IMR-90 (cell line): ENCODE measurements at regions not wholly inside any gene's neighbourhood (a gene's known extent, or its start where the extent isn't known, plus 50 kb on each side); places are given as distances from the start of the nearest gene placed in this dataset.

Experiments
- ATAC-seq: fragments of 200-7000 bp; cut with Tn5 transposase; 2 replicates; pipeline ENCODE4 v1.9.1; 2020; ENCODE audit warnings: low read depth, mild to moderate bottlenecking, moderate library complexity
- BruUV-seq: library from RNA; stranded (reverse); fragments of 400-500 nt; replicated peaks from 2 replicates; lab custom pipeline; 2021; lab: Mats Ljungman, UMichigan
- CTCF ChIA-PET: fragments of 300-600 bp; formaldehyde crosslinking; extraction: SDS; loops from one replicate; lab custom pipeline; 2021; ENCODE audit warnings: antibody characterized with exemption; lab: Yijun Ruan, JAX
- POLR2A ChIA-PET: fragments of 300-600 bp; sonication (Branson Sonifier 250); formaldehyde crosslinking; loops from one replicate; lab custom pipeline; 2022; ENCODE audit warnings: antibody characterized with exemption; ENCODE audit not compliant: unreplicated experiment; lab: Charles Lee
- DNase-seq: peaks from one replicate; pipeline ENCODE4 v3.0.0; 2013
- H2AFZ ChIP-seq: replicated peaks from 2 replicates; pipeline ENCODE3; 2013; ENCODE audit warnings: low read length, mild to moderate bottlenecking; ENCODE audit not compliant: poor library complexity
- H2AK5ac ChIP-seq: 2 replicates; pipeline ENCODE4 v1.6.1; 2013; ENCODE audit warnings: low read depth, low read length, inconsistent platforms
- H2AK9ac ChIP-seq: replicated peaks from 2 replicates; pipeline ENCODE3; 2013; ENCODE audit warnings: mild to moderate bottlenecking, low read depth, low read length, moderate library complexity; ENCODE audit not compliant: poor library complexity
- H2BK120ac ChIP-seq: 2 replicates; pipeline ENCODE4 v1.6.1; 2013; ENCODE audit warnings: low read depth, low read length, inconsistent platforms
- H2BK15ac ChIP-seq: 3 replicates; pipeline ENCODE4 v1.6.1; 2013; ENCODE audit warnings: low read depth, low read length, inconsistent platforms
- H2BK20ac ChIP-seq: 2 replicates; pipeline ENCODE4 v1.6.1; 2013; ENCODE audit warnings: low read depth, mild to moderate bottlenecking, inconsistent platforms, low read length, moderate library complexity
- H2BK5ac ChIP-seq: 2 replicates; pipeline ENCODE4 v1.6.1; 2013; ENCODE audit warnings: mild to moderate bottlenecking, low read depth, low read length, inconsistent platforms; ENCODE audit not compliant: poor library complexity, severe bottlenecking
- H3K14ac ChIP-seq: replicated peaks from 2 replicates; pipeline ENCODE4 v1.6.1; 2013; ENCODE audit warnings: low read depth, low read length, inconsistent platforms
- H3K18ac ChIP-seq: 2 replicates; pipeline ENCODE4 v1.6.1; 2013; ENCODE audit warnings: low read depth, low read length, control low read depth
- H3K23ac ChIP-seq: 2 replicates; pipeline ENCODE4 v1.6.1; 2013; ENCODE audit warnings: low read depth, low read length, inconsistent platforms
- H3K27ac ChIP-seq: 2 replicates; pipeline ENCODE4 v1.5.1; 2013; ENCODE audit warnings: mild to moderate bottlenecking, control low read depth, low read length; ENCODE audit not compliant: insufficient read depth
- H3K27me3 ChIP-seq: 2 replicates; pipeline ENCODE4 v1.6.1; 2013; ENCODE audit warnings: low read length; ENCODE audit not compliant: control insufficient read depth, insufficient read depth
- H3K36me3 ChIP-seq: 2 replicates; pipeline ENCODE4 v1.6.1; 2013; ENCODE audit warnings: low read length, mixed read lengths; ENCODE audit not compliant: control insufficient read depth, insufficient read depth
- H3K4ac ChIP-seq: 2 replicates; pipeline ENCODE4 v1.6.1; 2013; ENCODE audit warnings: low read depth, low read length, inconsistent platforms
- H3K4me1 ChIP-seq: 2 replicates; pipeline ENCODE4 v1.6.1; 2013; ENCODE audit warnings: low read length, mixed read lengths; ENCODE audit not compliant: control insufficient read depth, insufficient read depth
- H3K4me2 ChIP-seq: 2 replicates; pipeline ENCODE4 v1.6.1; 2013; ENCODE audit warnings: low read depth, mild to moderate bottlenecking, control low read depth, low read length, moderate library complexity
- H3K4me3 ChIP-seq: 2 replicates; pipeline ENCODE4 v1.5.1; 2013; ENCODE audit warnings: low read depth, mild to moderate bottlenecking, control low read depth, low read length, moderate library complexity; ENCODE audit not compliant: insufficient read depth
- H3K56ac ChIP-seq: 2 replicates; pipeline ENCODE4 v1.6.1; 2013; ENCODE audit warnings: low read length, inconsistent platforms; ENCODE audit not compliant: insufficient read depth; ENCODE audit errors: extremely low read depth
- H3K79me1 ChIP-seq, 2 experiments: 2 replicates each; pipeline ENCODE4 v1.6.1; 2013; ENCODE audit warnings: low read length in 2 of 2, inconsistent platforms in 1 of 2, low read depth in 1 of 2
- H3K9ac ChIP-seq: 2 replicates; pipeline ENCODE4 v1.6.1; 2013; ENCODE audit warnings: low read depth, low read length, control low read depth
- H3K9me1 ChIP-seq: 2 replicates; pipeline ENCODE4 v1.6.1; 2013; ENCODE audit warnings: low read length, inconsistent platforms; ENCODE audit not compliant: insufficient read depth
- H3K9me3 ChIP-seq: 2 replicates; pipeline ENCODE4 v1.6.1; 2013; ENCODE audit warnings: low read length; ENCODE audit not compliant: control insufficient read depth, insufficient read depth
- H4K20me1 ChIP-seq: 2 replicates; pipeline ENCODE4 v1.6.1; 2013; ENCODE audit warnings: low read length, inconsistent platforms; ENCODE audit not compliant: insufficient read depth
- H4K5ac ChIP-seq: 2 replicates; pipeline ENCODE4 v1.6.1; 2013; ENCODE audit warnings: mild to moderate bottlenecking, low read depth, low read length, control low read depth
- H4K8ac ChIP-seq, 2 experiments: 2 replicates each; pipeline ENCODE4 v1.6.1; 2013; ENCODE audit warnings: low read depth in 2 of 2, low read length in 2 of 2, control low read depth in 1 of 2, inconsistent platforms in 1 of 2
- H4K91ac ChIP-seq: 2 replicates; pipeline ENCODE4 v1.6.1; 2013; ENCODE audit warnings: low read depth, low read length, inconsistent platforms; ENCODE audit not compliant: insufficient read depth
- BHLHE40 ChIP-seq: fragments of 150-350 bp; IDR thresholded peaks from 2 replicates; pipeline ENCODE4 v1.6.1; 2016; ENCODE audit warnings: mild to moderate bottlenecking, low read depth, low read length
- CEBPB ChIP-seq: IDR thresholded peaks from 2 replicates; pipeline ENCODE4 v1.6.1; 2012; ENCODE audit warnings: low read depth, low read length, improper control_type of control experiment
- CHD1 ChIP-seq: IDR thresholded peaks from 2 replicates; pipeline ENCODE4 v1.6.1; 2012; ENCODE audit warnings: low read depth, low read length, improper control_type of control experiment
- FOS ChIP-seq: fragments of 150-350 bp; IDR thresholded peaks from 2 replicates; pipeline ENCODE4 v1.6.1; 2016; ENCODE audit warnings: low read depth, low read length
- MAZ ChIP-seq: IDR thresholded peaks from 2 replicates; pipeline ENCODE4 v1.6.1; 2012; ENCODE audit warnings: low read depth, mild to moderate bottlenecking, low read length, improper control_type of control experiment, moderate library complexity, borderline replicate concordance
- RAD21 ChIP-seq: IDR thresholded peaks from 2 replicates; pipeline ENCODE4 v1.6.1; 2012; ENCODE audit warnings: low read length, improper control_type of control experiment
- RFX5 ChIP-seq: IDR thresholded peaks from 2 replicates; pipeline ENCODE4 v1.8.0; 2012; ENCODE audit warnings: low read depth, mild to moderate bottlenecking, low read length, moderate library complexity
- SMC3 ChIP-seq: fragments of 150-350 bp; IDR thresholded peaks from 2 replicates; pipeline ENCODE4 v1.6.1; 2016; ENCODE audit warnings: low read depth, mild to moderate bottlenecking, antibody characterized with exemption, low read length, moderate library complexity
- WGBS, 2 experiments: methylation state at CpG; one replicate each; pipeline versions ENCODE4 v1.1.5 to v1.1.7; 2013; ENCODE audit warnings: missing lambda C conversion rate in 2 of 2; ENCODE audit not compliant: insufficient read length in 1 of 2; ENCODE audit errors: extremely low coverage in 2 of 2; 5-methylcytosine and 5-hydroxymethylcytosine counted together
- dilution Hi-C: fragments of 300-500 bp; cut with HindIII; formaldehyde crosslinking; loops from one replicate; pipeline ENCODE4 v1.14.3; 2018; ENCODE audit warnings: low sequenced_read_pairs; ENCODE audit not compliant: unreplicated experiment
- in situ Hi-C: fragments of 300-500 bp; cut with MboI; formaldehyde crosslinking; loops from 3 replicates; pipeline ENCODE4 v1.14.3; 2019; ENCODE audit warnings: low sequenced_read_pairs, inconsistent platforms, mixed read lengths
- intact Hi-C: fragments of 100-400 bp; cut with micrococcal nuclease; formaldehyde crosslinking; loops from 2 replicates; pipeline ENCODE4 v1.10.0; 2022
- TF ChIP-seq, protein P1 (sequence below): fragments of 150-350 bp; IDR thresholded peaks from 2 replicates; pipeline ENCODE4 v1.6.1; 2016; ENCODE audit warnings: low read depth, mild to moderate bottlenecking, low read length, moderate library complexity, borderline replicate concordance
- TF ChIP-seq, protein P2 (sequence below): fragments of 150-350 bp; IDR thresholded peaks from 2 replicates; pipeline ENCODE4 v1.6.1; 2017; ENCODE audit warnings: mild to moderate bottlenecking, antibody characterized with exemption, low read length, low read depth
- TF ChIP-seq, protein P3 (sequence below): conservative IDR thresholded peaks from 2 replicates; pipeline ENCODE4 v1.5.1; 2012; ENCODE audit warnings: mild to moderate bottlenecking, low read depth, low read length, improper control_type of control experiment

DNA sequence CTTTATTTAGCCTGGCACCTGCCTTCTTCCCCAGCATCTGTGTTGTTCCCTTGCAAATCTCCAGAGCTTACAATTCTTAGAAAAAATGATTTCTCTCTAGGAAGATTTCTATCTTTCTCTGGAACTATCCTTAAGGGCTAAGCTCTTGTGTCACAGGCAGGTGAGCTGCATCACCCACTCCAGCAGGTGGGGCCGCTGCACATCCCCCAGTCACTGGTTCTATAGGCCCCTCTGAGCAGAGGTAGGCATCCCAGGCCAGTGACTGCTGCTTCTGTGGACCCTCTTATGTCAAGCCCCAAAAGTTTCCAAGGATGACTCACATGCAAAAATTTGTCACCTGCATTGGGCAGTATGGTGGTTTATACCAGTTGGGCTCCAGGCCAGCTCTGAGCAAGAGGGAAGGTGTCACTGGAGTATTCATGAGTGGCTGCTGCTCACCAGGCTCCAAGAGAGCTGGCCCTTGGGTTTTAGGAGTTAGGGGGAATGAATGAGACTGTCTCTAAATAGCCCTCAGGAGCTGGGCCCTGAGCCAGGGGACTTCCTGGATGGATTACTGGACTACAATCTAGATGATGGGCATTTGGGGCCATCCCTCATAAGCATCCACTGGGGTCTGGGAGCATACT lies 208.1 kb upstream of the EOLA2 start:
- no peaks in the 10 kb centered on the region for H3K9me3 ChIP-seq
- intact Hi-C loops (no loop called here), in situ Hi-C loops (no loop called here), dilution Hi-C loops (no loop called here)
- no peak overlapping the region for H3K18ac ChIP-seq
- H2BK20ac ChIP-seq = no peak overlapping the region
- H3K14ac ChIP-seq = no peak overlapping the region
- H2BK15ac ChIP-seq = no peak overlapping the region
- H2AFZ ChIP-seq = no peak overlapping the region
- H2BK5ac ChIP-seq = no peak overlapping the region
- H2BK120ac ChIP-seq = no peak overlapping the region
- peak overlapping the region; percentile 2 for H2AK9ac ChIP-seq
- H3K9me1 ChIP-seq = no peaks in the 10 kb centered on the region
- no peak overlapping the region for H4K91ac ChIP-seq
- no peak overlapping the region for H4K8ac ChIP-seq
- no peak overlapping the region for H3K27ac ChIP-seq
- H4K20me1 ChIP-seq = no peaks in the 10 kb centered on the region
- H3K4ac ChIP-seq = no peak overlapping the region
- WGBS, 2 experiments = no CpG with 5 or more reads among the region's 1 CpG
- no peak overlapping the region for H3K9ac ChIP-seq
- no peak for DNase-seq
- H3K79me1 ChIP-seq = no peaks in the 10 kb centered on the region
- no peak overlapping the region for H4K5ac ChIP-seq
- POLR2A ChIA-PET = no interaction called here
- TF ChIP-seq, protein P1, sequence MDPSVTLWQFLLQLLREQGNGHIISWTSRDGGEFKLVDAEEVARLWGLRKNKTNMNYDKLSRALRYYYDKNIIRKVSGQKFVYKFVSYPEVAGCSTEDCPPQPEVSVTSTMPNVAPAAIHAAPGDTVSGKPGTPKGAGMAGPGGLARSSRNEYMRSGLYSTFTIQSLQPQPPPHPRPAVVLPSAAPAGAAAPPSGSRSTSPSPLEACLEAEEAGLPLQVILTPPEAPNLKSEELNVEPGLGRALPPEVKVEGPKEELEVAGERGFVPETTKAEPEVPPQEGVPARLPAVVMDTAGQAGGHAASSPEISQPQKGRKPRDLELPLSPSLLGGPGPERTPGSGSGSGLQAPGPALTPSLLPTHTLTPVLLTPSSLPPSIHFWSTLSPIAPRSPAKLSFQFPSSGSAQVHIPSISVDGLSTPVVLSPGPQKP = no peak
- TF ChIP-seq FOS (no peak), RFX5 (no peak), CHD1 (no peak), MAZ (no peak), SMC3 (no peak), RAD21 (no peak), BHLHE40 (no peak), CEBPB (no peak)
- TF ChIP-seq, protein P2, sequence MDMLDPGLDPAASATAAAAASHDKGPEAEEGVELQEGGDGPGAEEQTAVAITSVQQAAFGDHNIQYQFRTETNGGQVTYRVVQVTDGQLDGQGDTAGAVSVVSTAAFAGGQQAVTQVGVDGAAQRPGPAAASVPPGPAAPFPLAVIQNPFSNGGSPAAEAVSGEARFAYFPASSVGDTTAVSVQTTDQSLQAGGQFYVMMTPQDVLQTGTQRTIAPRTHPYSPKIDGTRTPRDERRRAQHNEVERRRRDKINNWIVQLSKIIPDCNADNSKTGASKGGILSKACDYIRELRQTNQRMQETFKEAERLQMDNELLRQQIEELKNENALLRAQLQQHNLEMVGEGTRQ = no peak
- TF ChIP-seq, protein P3, sequence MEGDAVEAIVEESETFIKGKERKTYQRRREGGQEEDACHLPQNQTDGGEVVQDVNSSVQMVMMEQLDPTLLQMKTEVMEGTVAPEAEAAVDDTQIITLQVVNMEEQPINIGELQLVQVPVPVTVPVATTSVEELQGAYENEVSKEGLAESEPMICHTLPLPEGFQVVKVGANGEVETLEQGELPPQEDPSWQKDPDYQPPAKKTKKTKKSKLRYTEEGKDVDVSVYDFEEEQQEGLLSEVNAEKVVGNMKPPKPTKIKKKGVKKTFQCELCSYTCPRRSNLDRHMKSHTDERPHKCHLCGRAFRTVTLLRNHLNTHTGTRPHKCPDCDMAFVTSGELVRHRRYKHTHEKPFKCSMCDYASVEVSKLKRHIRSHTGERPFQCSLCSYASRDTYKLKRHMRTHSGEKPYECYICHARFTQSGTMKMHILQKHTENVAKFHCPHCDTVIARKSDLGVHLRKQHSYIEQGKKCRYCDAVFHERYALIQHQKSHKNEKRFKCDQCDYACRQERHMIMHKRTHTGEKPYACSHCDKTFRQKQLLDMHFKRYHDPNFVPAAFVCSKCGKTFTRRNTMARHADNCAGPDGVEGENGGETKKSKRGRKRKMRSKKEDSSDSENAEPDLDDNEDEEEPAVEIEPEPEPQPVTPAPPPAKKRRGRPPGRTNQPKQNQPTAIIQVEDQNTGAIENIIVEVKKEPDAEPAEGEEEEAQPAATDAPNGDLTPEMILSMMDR = no peak
- H3K23ac ChIP-seq = no peak overlapping the region
- H3K4me2 ChIP-seq = no peak overlapping the region
- CTCF ChIA-PET = no interaction called here
- H3K27me3 ChIP-seq = no peaks in the 10 kb centered on the region; the same call in 1 of the 2 replicates
- H3K56ac ChIP-seq = no peak overlapping the region
- no TSS peak for BruUV-seq
- H3K4me3 ChIP-seq = no peak overlapping the region
- no peak for ATAC-seq
- no peaks in the 10 kb centered on the region for H3K36me3 ChIP-seq
- no peaks in the 10 kb centered on the region for H3K4me1 ChIP-seq
- H2AK5ac ChIP-seq = no peak overlapping the region
